ENCODE measurements at regions not wholly inside any gene's neighbourhood (a gene's known extent, or its start where the extent isn't known, plus 50 kb on each side); places are given as distances from the start of the nearest gene placed in this dataset.
"Not testable (repeated sequence)": the region's sequence is repeated elsewhere in the genome, so short reads cannot be mapped to it uniquely, and the experiment has no call there.

- FAIRE-seq, result no peak
- DNase-seq (ENCODE audit: insufficient read length, low spot score), result no peak
Measured at GRCh38 chr12:61137677-61138414, 1122.4 kb upstream of the USP15 start.

GRCh38 chr12:61138415-61138759, 1121.8 kb upstream of the USP15 start:
- DNase-seq (ENCODE audit: insufficient read length, low spot score) (no peak), FAIRE-seq (no peak)

- no peak for FAIRE-seq
Measured at GRCh38 chr12:61161961-61162360, 1098.2 kb upstream of the USP15 start.

GRCh38 chr12:61188801-61189595, 1071.2 kb upstream of the USP15 start:
- FAIRE-seq, result no peak
- no peak for DNase-seq (ENCODE audit: insufficient read length, low spot score)

More at GRCh38 chr12:61161961-61162360, 1098.2 kb upstream of the USP15 start:
- DNase-seq (ENCODE audit: insufficient read length, low spot score), result no peak

GRCh38 chr12:61213646-61214045, 1046.6 kb upstream of the USP15 start:
- FAIRE-seq (no peak), DNase-seq (ENCODE audit: insufficient read length, low spot score) (no peak)

GRCh38 chr12:61220337-61220736, 1039.9 kb upstream of the USP15 start:
- no peak for FAIRE-seq
- DNase-seq (ENCODE audit: insufficient read length, low spot score), result no peak

GRCh38 chr12:61232040-61232439, 1028.2 kb upstream of the USP15 start:
- FAIRE-seq (no peak), DNase-seq (ENCODE audit: insufficient read length, low spot score) (no peak)

GRCh38 chr12:61250303-61250702, 1009.9 kb upstream of the USP15 start:
- no peak for FAIRE-seq
- DNase-seq (ENCODE audit: insufficient read length, low spot score), result no peak

- FAIRE-seq (no peak), DNase-seq (ENCODE audit: insufficient read length, low spot score) (no peak)
Measured at GRCh38 chr12:61251076-61251475, 1009.1 kb upstream of the USP15 start.

- FAIRE-seq (no peak), DNase-seq (ENCODE audit: insufficient read length, low spot score) (no peak)
Measured at GRCh38 chr12:61254225-61254624, 1006.0 kb upstream of the USP15 start.

GRCh38 chr12:61264294-61264693, 995.9 kb upstream of the USP15 start:
- not testable (repeated sequence) for DNase-seq (ENCODE audit: insufficient read length, low spot score); FAIRE-seq

GRCh38 chr12:61267474-61267873, 992.7 kb upstream of the USP15 start:
- FAIRE-seq, result no peak
- no peak for DNase-seq (ENCODE audit: insufficient read length, low spot score)

- DNase-seq (ENCODE audit: insufficient read length, low spot score), result no peak
- FAIRE-seq, result no peak
Measured at GRCh38 chr12:61272441-61272840, 987.8 kb upstream of the USP15 start.

- DNase-seq (ENCODE audit: insufficient read length, low spot score) (no peak), FAIRE-seq (no peak)
Measured at GRCh38 chr12:61282790-61283575, 977.2 kb upstream of the USP15 start.

- FAIRE-seq, result no peak
Measured at GRCh38 chr12:61290473-61290872, 969.7 kb upstream of the USP15 start.

GRCh38 chr12:61291647-61292046, 968.6 kb upstream of the USP15 start:
- DNase-seq (ENCODE audit: insufficient read length, low spot score) (no peak), FAIRE-seq (no peak)

More at GRCh38 chr12:61290473-61290872, 969.7 kb upstream of the USP15 start:
- no peak for DNase-seq (ENCODE audit: insufficient read length, low spot score)

- not testable (repeated sequence) for FAIRE-seq; DNase-seq (ENCODE audit: insufficient read length, low spot score)
Measured at GRCh38 chr12:61294011-61294410, 966.2 kb upstream of the USP15 start.

- no peak for FAIRE-seq
- no peak for DNase-seq (ENCODE audit: insufficient read length, low spot score)
Measured at GRCh38 chr12:61301817-61302216, 958.4 kb upstream of the USP15 start.

GRCh38 chr12:61302282-61302681, 957.9 kb upstream of the USP15 start:
- FAIRE-seq (no peak), DNase-seq (ENCODE audit: insufficient read length, low spot score) (no peak)

GRCh38 chr12:61308220-61308619, 952.0 kb upstream of the USP15 start:
- DNase-seq (ENCODE audit: insufficient read length, low spot score) (no peak), FAIRE-seq (no peak)

- FAIRE-seq, result no peak
- DNase-seq (ENCODE audit: insufficient read length, low spot score), result no peak
Measured at GRCh38 chr12:61311413-61311812, 948.8 kb upstream of the USP15 start.
